GM12875 (cell line): ENCODE measurements at regions not wholly inside any gene's neighbourhood (a gene's known extent, or its start where the extent isn't known, plus 50 kb on each side); places are given as distances from the start of the nearest gene placed in this dataset.

Source experiments
- H3K4me3 ChIP-seq: one replicate; pipeline ENCODE4 v1.5.1; 2011; ENCODE audit warnings: low read depth, low read length, control low read depth
- CTCF ChIP-seq: IDR thresholded peaks from 2 replicates; pipeline ENCODE4 v1.5.1; 2011; ENCODE audit warnings: low read depth, mild to moderate bottlenecking, control low read depth, inconsistent platforms, low read length, moderate library complexity, borderline replicate concordance; ENCODE audit not compliant: insufficient read depth

DNA sequence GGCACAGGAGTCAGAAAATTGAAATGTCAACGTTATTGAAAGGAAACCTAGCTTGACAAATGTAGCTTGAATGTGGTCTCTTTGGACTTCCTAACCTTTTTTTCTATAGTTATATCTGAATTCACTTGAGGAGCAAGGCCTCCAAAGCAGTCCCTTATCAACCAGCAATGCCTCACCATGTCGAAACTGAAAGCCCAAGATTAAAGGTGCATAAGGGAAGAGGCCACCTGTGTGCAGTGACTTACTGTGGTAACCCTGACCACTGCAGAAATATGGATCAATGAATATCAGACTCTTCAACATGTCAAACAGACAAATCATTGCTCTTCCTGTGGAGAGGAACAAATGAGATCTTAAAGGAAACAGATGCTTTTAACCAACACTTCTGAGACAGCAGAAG is 95.0 kb upstream of the GIMD1 start:
- no peak for TF ChIP-seq CTCF
- H3K4me3 ChIP-seq = no peak overlapping the region

- no peak for TF ChIP-seq CTCF
- no peak overlapping the region for H3K4me3 ChIP-seq
Measured at GRCh38 chr4:106454581-106454980, 86.0 kb upstream of the GIMD1 start.

- no peak overlapping the region for H3K4me3 ChIP-seq
- TF ChIP-seq CTCF = no peak
Measured at GRCh38 chr4:106454021-106454420, 85.4 kb upstream of the GIMD1 start.

DNA sequence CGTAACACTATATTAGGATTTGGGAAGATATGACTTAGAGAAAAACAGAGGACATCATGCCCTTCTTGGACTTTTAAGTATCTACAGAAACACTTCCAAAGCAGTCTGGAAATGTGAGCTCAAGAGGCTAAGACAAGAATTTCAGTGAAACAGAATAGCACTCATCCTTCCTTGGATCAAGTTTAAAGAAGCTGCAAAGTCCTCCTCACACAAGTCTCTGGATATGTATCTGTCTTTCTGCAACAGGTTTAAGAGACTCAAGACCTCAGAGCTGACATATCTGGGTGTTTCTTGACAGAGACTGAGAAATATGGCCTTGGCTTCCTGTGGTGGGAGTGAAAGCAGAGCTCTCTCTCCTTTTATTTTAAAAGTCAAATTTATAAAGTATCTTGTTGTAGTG is 82.5 kb upstream of the GIMD1 start:
- TF ChIP-seq CTCF = no peak
- H3K4me3 ChIP-seq = no peak overlapping the region

GRCh38 chr4:106450249-106450648 is 81.7 kb upstream of the GIMD1 start:
- H3K4me3 ChIP-seq = no peak overlapping the region
- TF ChIP-seq CTCF = no peak

- TF ChIP-seq CTCF = no peak
- H3K4me3 ChIP-seq = no peak overlapping the region
Measured at GRCh38 chr4:106444557-106444956, 76.0 kb upstream of the GIMD1 start.

DNA sequence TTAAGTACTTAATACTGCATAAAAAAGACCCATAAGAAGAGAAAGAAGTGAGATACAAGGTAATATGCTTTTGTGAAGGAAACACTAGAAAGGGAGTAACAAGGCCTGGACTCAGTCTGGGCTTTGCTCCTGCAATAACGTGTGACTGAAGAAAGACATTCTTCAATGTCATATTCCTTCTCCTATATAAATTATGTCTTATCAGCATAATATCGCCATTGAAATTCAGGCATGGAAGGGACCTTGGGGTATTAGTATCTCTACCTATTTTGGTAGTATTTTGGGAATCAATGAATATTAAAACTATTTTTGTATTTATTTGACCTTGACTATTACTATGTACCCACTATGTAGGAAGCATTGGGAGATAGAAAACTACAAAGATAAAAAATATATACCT is 62.2 kb upstream of the GIMD1 start:
- TF ChIP-seq CTCF = no peak
- no peak overlapping the region for H3K4me3 ChIP-seq

DNA sequence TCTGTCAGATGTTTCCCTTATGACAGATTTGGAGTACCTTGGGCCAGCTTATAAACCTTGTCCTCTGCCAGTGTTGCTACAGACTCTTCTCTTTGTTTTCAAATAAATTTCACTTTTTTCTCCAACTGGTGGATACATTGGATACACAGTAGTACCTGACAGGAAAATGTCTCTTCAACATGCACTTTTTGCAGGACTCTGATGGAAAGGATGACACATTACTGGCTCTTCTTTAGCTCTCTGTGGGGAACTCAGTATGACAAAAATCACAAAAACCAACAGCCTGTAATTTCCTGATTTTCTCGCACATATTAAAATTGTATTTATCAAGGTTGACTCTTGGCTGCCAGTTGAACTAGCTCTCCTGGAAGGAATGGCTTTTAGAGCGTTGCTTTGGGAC is 61.3 kb upstream of the GIMD1 start:
- no peak for TF ChIP-seq CTCF
- H3K4me3 ChIP-seq = no peak overlapping the region
